ENCODE measurements at regions not wholly inside any gene's neighbourhood (a gene's known extent, or its start where the extent isn't known, plus 50 kb on each side); places are given as distances from the start of the nearest gene placed in this dataset.

- TF ChIP-seq SMC3 (IDR thresholded peaks at IDR 0.05) (no peak), CTCF (IDR thresholded peaks at IDR 0.05) (no peak), REST (IDR thresholded peaks at IDR 0.05) (no peak), KDM1A (IDR thresholded peaks at IDR 0.05; ENCODE audit: low read depth) (no peak), CBX8 (IDR thresholded peaks at IDR 0.05) (no peak), NPAS2 (CRISPR knock-in tag; IDR thresholded peaks at IDR 0.05; ENCODE audit: borderline replicate concordance) (no peak), POLR2A (IDR thresholded peaks at IDR 0.05; ENCODE audit: low read length) (no peak)
Observed at GRCh38 chr12:107873223-107873622, 98.7 kb downstream of the ASCL4 start.

Measured in A549 (cell line).